ENCODE measurements at regions not wholly inside any gene's neighbourhood (a gene's known extent, or its start where the extent isn't known, plus 50 kb on each side); places are given as distances from the start of the nearest gene placed in this dataset.

- TF ChIP-seq CTCF (IDR thresholded peaks at IDR 0.05) (no peak), POLR2A (IDR thresholded peaks at IDR 0.05) (no peak), EP300 (IDR thresholded peaks at IDR 0.05) (no peak)
Measured at GRCh38 chr15:68494573-68495110, 62.7 kb upstream of the ITGA11 start.
